Transverse colon (tissue), 4 donors: ENCODE measurements at regions not wholly inside any gene's neighbourhood (a gene's known extent, or its start where the extent isn't known, plus 50 kb on each side); places are given as distances from the start of the nearest gene placed in this dataset.

Experiments used
- DNase-seq: peaks from one replicate; pipeline ENCODE4 v3.0.0-alpha.2; 2019
- H3K27ac ChIP-seq, 4 donors: fragments of 200-600 bp; sonication (generic); 2 replicates each; pipeline ENCODE4 v1.5.1; 2016 to 2018; ENCODE audit warnings: inconsistent platforms in 4 of 4
- H3K27me3 ChIP-seq: fragments of 200-600 bp; sonication (generic); 2 replicates; pipeline ENCODE4 v1.5.1; 2017; ENCODE audit warnings: inconsistent platforms
- H3K36me3 ChIP-seq, 4 donors: fragments of 200-600 bp; sonication (generic); 2 replicates each; pipeline ENCODE4 v1.5.1; 2017 to 2019; ENCODE audit warnings: inconsistent platforms in 4 of 4
- H3K4me1 ChIP-seq, 4 donors: fragments of 200-600 bp; sonication (generic); 2 replicates each; pipeline ENCODE4 v1.5.1; 2017 to 2020; ENCODE audit warnings: inconsistent platforms in 4 of 4
- H3K4me3 ChIP-seq, 4 donors: fragments of 200-600 bp; sonication (generic); 1 replicate in 1 of 4; 2 replicates in 3 of 4; pipeline versions ENCODE4 v1.5.1 to v1.6.1; 2017 to 2019; ENCODE audit warnings: inconsistent platforms in 4 of 4
- H3K9me3 ChIP-seq, 2 donors: fragments of 200-600 bp; sonication (generic); 2 replicates each; pipeline ENCODE4 v1.5.1; 2017 to 2019; ENCODE audit warnings: inconsistent platforms in 2 of 2
- EP300 ChIP-seq: sonication (generic); formaldehyde crosslinking; IDR thresholded peaks from one replicate; pipeline ENCODE4 v1.6.1; 2017; ENCODE audit warnings: antibody characterized with exemption, low read depth
- POLR2A ChIP-seq: fragments of 450-650 bp; IDR thresholded peaks from one replicate; pipeline ENCODE4 v1.6.1; 2016; ENCODE audit warnings: antibody characterized with exemption, mild to moderate bottlenecking, moderate library complexity
- POLR2AphosphoS5 ChIP-seq, 3 donors: sonication (generic); formaldehyde crosslinking; IDR thresholded peaks; one replicate each; pipeline ENCODE4 v1.6.1; 2016; ENCODE audit warnings: antibody characterized with exemption in 3 of 3
- WGBS, 2 donors: methylation state at CpG; one replicate each; pipeline ENCODE4 v1.1.5; 2018; ENCODE audit warnings: low coverage in 1 of 2; 5-methylcytosine and 5-hydroxymethylcytosine counted together
- in situ Hi-C, 4 donors: fragments of 200-750 bp; cut with MboI; loops; one replicate each; pipeline versions ENCODE4 v1.15.0 to v1.15.1; 2017; ENCODE audit warnings: low sequenced_read_pairs in 3 of 4, low pct_ligation_motif_present in 1 of 4, low pct_unique_long_range_greater_than_20kb in 1 of 4
- intact Hi-C: fragments of 100-400 bp; cut with DNase I; formaldehyde crosslinking; loops from one replicate; pipeline ENCODE4 v1.15.1; 2023; ENCODE audit warnings: low total_unique reads
- TF ChIP-seq, protein P1 (sequence below), 5 experiments: fragments of 200-600 bp in 3 of 5; fragments of 450-650 bp in 2 of 5; sonication (generic) in 3 of 5; IDR thresholded peaks; 1 replicate in 2 of 5; 2 replicates in 3 of 5; pipeline ENCODE4 v1.5.1; 2016 to 2017; ENCODE audit warnings: antibody characterized with exemption in 5 of 5, inconsistent platforms in 3 of 5, mild to moderate bottlenecking in 2 of 5, moderate library complexity in 1 of 5

DNA sequence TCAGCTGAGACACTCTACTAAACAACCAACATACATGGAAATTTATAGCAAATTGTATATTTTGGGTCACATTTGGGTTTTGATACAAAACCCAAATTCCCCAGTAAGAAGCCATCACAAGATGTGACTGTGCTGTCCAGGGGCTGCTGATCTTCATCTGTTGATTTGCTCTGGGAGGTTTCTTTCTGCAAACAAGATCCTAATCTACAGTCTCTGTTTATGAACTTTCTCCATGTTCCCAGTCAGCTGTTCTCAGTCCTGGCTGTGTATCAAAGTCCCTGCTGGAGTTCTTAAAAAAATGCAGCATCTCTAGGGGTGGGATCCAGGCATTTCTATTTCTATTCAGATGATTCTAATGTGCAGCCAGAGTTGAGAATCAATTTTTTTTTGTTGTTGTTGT lies 85.1 kb downstream of the ATP23 start:
- no peak for DNase-seq
- in situ Hi-C loops = no loop called here
- intact Hi-C loops = no loop called here
- Histone ChIP-seq H3K27ac (no peak overlapping the region), H3K27me3 (no peaks in the 10 kb centered on the region), H3K4me3 (no peak overlapping the region), H3K9me3 (no peaks in the 10 kb centered on the region), H3K36me3 (no peaks in the 10 kb centered on the region), H3K4me1 (no peaks in the 10 kb centered on the region)
- TF ChIP-seq EP300 = no peak

- no peak for DNase-seq
- no peaks in the 10 kb centered on the region for H3K9me3 ChIP-seq
- 50 to 67% methylated on average over 6 to 9 of the region's 9 CpGs for WGBS, 2 donors
- no peaks in the 10 kb centered on the region for H3K4me1 ChIP-seq
- no peak overlapping the region for H3K27ac ChIP-seq
- H3K4me3 ChIP-seq = no peak overlapping the region
- intact Hi-C loops (no loop called here), in situ Hi-C loops (no loop called here)
- H3K27me3 ChIP-seq = no peaks in the 10 kb centered on the region
- H3K36me3 ChIP-seq = no peaks in the 10 kb centered on the region
- TF ChIP-seq EP300 (no peak), POLR2AphosphoS5 (IDR thresholded peaks at IDR 0.05) (no peak), POLR2A (no peak)
- TF ChIP-seq, protein P1, sequence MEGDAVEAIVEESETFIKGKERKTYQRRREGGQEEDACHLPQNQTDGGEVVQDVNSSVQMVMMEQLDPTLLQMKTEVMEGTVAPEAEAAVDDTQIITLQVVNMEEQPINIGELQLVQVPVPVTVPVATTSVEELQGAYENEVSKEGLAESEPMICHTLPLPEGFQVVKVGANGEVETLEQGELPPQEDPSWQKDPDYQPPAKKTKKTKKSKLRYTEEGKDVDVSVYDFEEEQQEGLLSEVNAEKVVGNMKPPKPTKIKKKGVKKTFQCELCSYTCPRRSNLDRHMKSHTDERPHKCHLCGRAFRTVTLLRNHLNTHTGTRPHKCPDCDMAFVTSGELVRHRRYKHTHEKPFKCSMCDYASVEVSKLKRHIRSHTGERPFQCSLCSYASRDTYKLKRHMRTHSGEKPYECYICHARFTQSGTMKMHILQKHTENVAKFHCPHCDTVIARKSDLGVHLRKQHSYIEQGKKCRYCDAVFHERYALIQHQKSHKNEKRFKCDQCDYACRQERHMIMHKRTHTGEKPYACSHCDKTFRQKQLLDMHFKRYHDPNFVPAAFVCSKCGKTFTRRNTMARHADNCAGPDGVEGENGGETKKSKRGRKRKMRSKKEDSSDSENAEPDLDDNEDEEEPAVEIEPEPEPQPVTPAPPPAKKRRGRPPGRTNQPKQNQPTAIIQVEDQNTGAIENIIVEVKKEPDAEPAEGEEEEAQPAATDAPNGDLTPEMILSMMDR (IDR thresholded peaks at IDR 0.05) = no peak
Measured at GRCh38 chr12:58026897-58027891, 85.8 kb downstream of the ATP23 start.

DNA sequence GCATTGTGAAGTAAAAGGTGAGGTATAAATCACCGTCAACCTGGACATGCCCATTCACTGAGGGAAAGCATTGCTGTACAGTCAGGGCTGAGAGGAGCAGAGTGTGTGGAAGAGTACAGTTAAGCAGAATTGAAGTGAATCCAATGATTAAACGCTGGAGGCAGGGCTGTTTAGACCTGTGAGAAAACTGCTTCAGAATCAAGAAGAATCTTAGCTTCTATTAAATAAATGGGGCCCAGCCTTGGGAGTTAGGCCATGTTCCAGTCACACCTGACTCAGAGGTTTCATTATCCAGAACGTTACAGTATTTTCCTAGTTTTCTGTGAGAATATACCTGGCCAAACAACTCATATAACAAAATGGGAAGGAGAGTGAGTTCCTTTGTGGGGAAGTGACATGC lies 86.9 kb downstream of the ATP23 start:
- Histone ChIP-seq H3K27me3 (no peaks in the 10 kb centered on the region), H3K9me3 (no peaks in the 10 kb centered on the region), H3K4me3 (no peak overlapping the region), H3K36me3 (no peaks in the 10 kb centered on the region), H3K27ac (no peak overlapping the region), H3K4me1 (no peaks in the 10 kb centered on the region)
- WGBS, 2 donors = 69 to 92% methylated on average over 2 to 3 of the region's 3 CpGs
- no peak for TF ChIP-seq EP300
- in situ Hi-C loops = no loop called here
- DNase-seq = no peak
- intact Hi-C loops = no loop called here

DNA sequence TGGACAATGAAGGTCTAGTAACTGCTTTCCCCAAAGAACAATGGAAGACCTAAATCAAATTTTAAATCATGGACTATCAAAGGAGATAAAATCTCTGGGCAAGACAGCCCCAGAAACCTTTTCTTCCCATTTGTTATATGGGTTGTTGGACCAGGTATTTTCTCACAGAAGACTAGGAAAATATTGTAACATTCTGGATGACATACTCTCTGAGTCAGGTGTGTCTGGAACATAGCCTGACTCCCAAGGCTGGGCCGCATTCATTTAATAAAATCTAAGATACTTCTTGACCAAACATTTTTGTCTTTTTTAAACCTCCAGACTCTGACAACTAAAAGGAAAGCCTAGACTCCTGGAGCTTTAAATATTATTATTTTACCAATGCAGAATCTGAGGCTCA lies 87.9 kb downstream of the ATP23 start:
- intact Hi-C loops = no loop called here
- 92 to 100% methylated on average over 1 of the region's 1 CpG for WGBS, 2 donors
- Histone ChIP-seq H3K36me3 (no peaks in the 10 kb centered on the region), H3K4me3 (no peak overlapping the region), H3K4me1 (no peaks in the 10 kb centered on the region), H3K27ac (no peak overlapping the region), H3K9me3 (peaks cover 2 to 3% of the 10 kb centered on the region in 2 donors), H3K27me3 (no peaks in the 10 kb centered on the region)
- TF ChIP-seq POLR2AphosphoS5 (IDR thresholded peaks at IDR 0.05) (no peak), POLR2A (no peak), EP300 (no peak)
- TF ChIP-seq, protein P1 (IDR thresholded peaks at IDR 0.05) = no peak
- in situ Hi-C loops = no loop called here
- DNase-seq = no peak

DNA sequence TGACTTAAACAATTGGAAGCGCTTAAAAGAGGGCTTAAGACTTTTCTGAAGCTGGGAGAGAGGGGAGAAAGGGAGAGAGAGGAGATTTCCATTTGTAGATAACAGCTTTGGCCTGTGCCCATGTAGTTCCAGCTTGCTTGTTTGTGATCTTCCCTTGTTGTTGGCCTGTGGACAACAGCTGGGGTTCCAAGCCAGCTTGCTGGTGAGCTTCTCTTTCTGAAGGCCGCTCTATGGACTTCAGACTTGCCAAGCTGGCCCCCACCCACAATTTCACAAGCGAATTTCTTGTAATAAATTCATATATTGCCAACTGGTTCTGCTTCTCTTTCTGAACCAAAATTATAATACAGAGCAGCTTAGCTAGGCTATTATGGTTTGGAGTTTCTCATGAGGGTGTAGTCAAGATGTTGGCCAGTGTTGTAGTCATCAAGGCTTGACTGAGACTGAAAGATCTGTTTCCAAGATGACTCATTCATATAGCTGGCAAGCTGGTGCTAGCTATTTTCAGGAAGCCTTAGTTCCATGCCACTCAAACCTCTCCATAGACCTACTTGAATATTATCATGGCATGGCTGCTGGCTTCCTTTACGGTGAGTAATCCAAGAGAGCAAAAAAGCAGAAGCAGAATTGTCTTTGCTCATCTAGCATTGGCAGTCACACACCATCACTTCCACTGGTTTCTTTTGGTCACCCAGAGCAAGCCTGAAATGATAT lies 89.4 kb downstream of the ATP23 start:
- TF ChIP-seq POLR2AphosphoS5 (IDR thresholded peaks at IDR 0.05) (no peak), EP300 (no peak), POLR2A (no peak)
- TF ChIP-seq, protein P1 (IDR thresholded peaks at IDR 0.05) = no peak
- peaks cover 6 to 10% of the 10 kb centered on the region in 2 donors for H3K9me3 ChIP-seq
- in situ Hi-C loops = no loop called here
- no peak overlapping the region for H3K4me3 ChIP-seq
- H3K27ac ChIP-seq = no peak overlapping the region
- no peaks in the 10 kb centered on the region for H3K4me1 ChIP-seq
- no peaks in the 10 kb centered on the region for H3K36me3 ChIP-seq
- WGBS, 2 donors = 79 to 82% methylated on average over 2 to 4 of the region's 4 CpGs
- H3K27me3 ChIP-seq = no peaks in the 10 kb centered on the region
- DNase-seq = no peak
- intact Hi-C loops = no loop called here
